Neuronal stem cell (in vitro differentiated cells): ENCODE measurements at regions not wholly inside any gene's neighbourhood (a gene's known extent, or its start where the extent isn't known, plus 50 kb on each side); places are given as distances from the start of the nearest gene placed in this dataset.

Experiments
- DNase-seq: peaks from one replicate; pipeline ENCODE4 v3.0.0-alpha.2; 2013; ENCODE audit warnings: low spot score
- H2AFZ ChIP-seq: one replicate; pipeline ENCODE4 v1.6.1; 2013; ENCODE audit warnings: mild to moderate bottlenecking, low read length, inconsistent platforms
- H2AK5ac ChIP-seq: 2 replicates; pipeline ENCODE4 v1.6.1; 2013; ENCODE audit warnings: low read depth, mild to moderate bottlenecking, inconsistent platforms, low read length, moderate library complexity, mixed read lengths
- H2BK120ac ChIP-seq: 2 replicates; pipeline ENCODE4 v1.6.1; 2013; ENCODE audit warnings: low read depth, mild to moderate bottlenecking, inconsistent platforms, low read length, moderate library complexity, mixed read lengths
- H2BK12ac ChIP-seq: one replicate; pipeline ENCODE4 v1.6.1; 2013; ENCODE audit warnings: low read length, inconsistent platforms
- H2BK15ac ChIP-seq: 2 replicates; pipeline ENCODE4 v1.6.1; 2013; ENCODE audit warnings: mild to moderate bottlenecking, low read length, inconsistent platforms, mixed read lengths
- H2BK5ac ChIP-seq: one replicate; pipeline ENCODE4 v1.6.1; 2013; ENCODE audit warnings: inconsistent platforms, mild to moderate bottlenecking, low read length, moderate library complexity
- H3K14ac ChIP-seq: one replicate; pipeline ENCODE4 v1.6.1; 2013; ENCODE audit warnings: low read length, inconsistent platforms
- H3K18ac ChIP-seq: 2 replicates; pipeline ENCODE4 v1.6.1; 2013; ENCODE audit warnings: low read length, inconsistent platforms
- H3K23ac ChIP-seq: 2 replicates; pipeline ENCODE4 v1.6.1; 2013; ENCODE audit warnings: low read depth, mild to moderate bottlenecking, mixed read lengths, low read length, inconsistent platforms; ENCODE audit not compliant: poor library complexity
- H3K27ac ChIP-seq: replicated peaks from 3 replicates; pipeline ENCODE4 v1.5.1; 2013; ENCODE audit warnings: low read length, inconsistent platforms
- H3K27me3 ChIP-seq, 3 experiments: 2 replicates each; pipeline ENCODE4 v1.6.1; 2013; ENCODE audit warnings: low read length in 3 of 3, mild to moderate bottlenecking in 2 of 3, inconsistent platforms in 1 of 3, low read depth in 1 of 3, mixed read lengths in 1 of 3, moderate library complexity in 1 of 3; ENCODE audit not compliant: control insufficient read depth in 3 of 3, insufficient read depth in 3 of 3
- H3K36me3 ChIP-seq, 2 donors: replicated peaks in 1 of 2; 2 replicates each; pipeline ENCODE4 v1.6.1; 2013; ENCODE audit warnings: low read length in 2 of 2; ENCODE audit not compliant: control insufficient read depth in 2 of 2, insufficient read depth in 2 of 2
- H3K4ac ChIP-seq: 2 replicates; pipeline ENCODE4 v1.6.1; 2013; ENCODE audit warnings: inconsistent platforms, mild to moderate bottlenecking, low read length, moderate library complexity
- H3K4me1 ChIP-seq, 2 donors: 1 replicate in 1 of 2; 2 replicates in 1 of 2; pipeline ENCODE4 v1.6.1; 2013; ENCODE audit warnings: low read length in 2 of 2, low read depth in 1 of 2; ENCODE audit not compliant: control insufficient read depth in 2 of 2, insufficient read depth in 1 of 2
- H3K4me2 ChIP-seq: one replicate; pipeline ENCODE4 v1.6.1; 2013; ENCODE audit warnings: mild to moderate bottlenecking, low read length, inconsistent platforms; ENCODE audit not compliant: insufficient read depth, poor library complexity, severe bottlenecking
- H3K4me3 ChIP-seq, 2 donors: 2 replicates each; pipeline ENCODE4 v1.5.1; 2013; ENCODE audit warnings: low read length in 2 of 2, mild to moderate bottlenecking in 2 of 2, inconsistent platforms in 1 of 2, moderate library complexity in 1 of 2
- H3K79me1 ChIP-seq: one replicate; pipeline ENCODE4 v1.6.1; 2013; ENCODE audit warnings: low read depth, mild to moderate bottlenecking, inconsistent platforms, low read length, moderate library complexity
- H3K9ac ChIP-seq: one replicate; pipeline ENCODE4 v1.6.1; 2013; ENCODE audit warnings: mild to moderate bottlenecking, low read depth, low read length, inconsistent platforms; ENCODE audit not compliant: poor library complexity
- H3K9me3 ChIP-seq, 2 donors: replicated peaks in 1 of 2; 2 replicates each; pipeline versions ENCODE3 to v1.6.1; 2013; ENCODE audit warnings: low read length in 2 of 2, mild to moderate bottlenecking in 2 of 2, inconsistent platforms in 1 of 2, low read depth in 1 of 2, mixed read lengths in 1 of 2, moderate library complexity in 1 of 2; ENCODE audit not compliant: control insufficient read depth in 2 of 2, insufficient read depth in 1 of 2
- H4K8ac ChIP-seq: one replicate; pipeline ENCODE4 v1.6.1; 2013; ENCODE audit warnings: low read depth, mild to moderate bottlenecking, inconsistent platforms, low read length, moderate library complexity
- H4K91ac ChIP-seq: one replicate; pipeline ENCODE4 v1.6.1; 2013; ENCODE audit warnings: low read length, low read depth, mild to moderate bottlenecking, inconsistent platforms; ENCODE audit not compliant: poor library complexity
- WGBS, 2 donors: extraction: QIAGEN DNeasy Blood & Tissue Kit; methylation state at CpG; one replicate each; pipeline ENCODE4 v1.1.7; 2013; ENCODE audit warnings: missing lambda C conversion rate in 2 of 2, mixed read lengths in 1 of 2; ENCODE audit not compliant: insufficient read length in 2 of 2, insufficient replicate concordance in 1 of 2; ENCODE audit errors: extremely low coverage in 2 of 2; 5-methylcytosine and 5-hydroxymethylcytosine counted together

DNA sequence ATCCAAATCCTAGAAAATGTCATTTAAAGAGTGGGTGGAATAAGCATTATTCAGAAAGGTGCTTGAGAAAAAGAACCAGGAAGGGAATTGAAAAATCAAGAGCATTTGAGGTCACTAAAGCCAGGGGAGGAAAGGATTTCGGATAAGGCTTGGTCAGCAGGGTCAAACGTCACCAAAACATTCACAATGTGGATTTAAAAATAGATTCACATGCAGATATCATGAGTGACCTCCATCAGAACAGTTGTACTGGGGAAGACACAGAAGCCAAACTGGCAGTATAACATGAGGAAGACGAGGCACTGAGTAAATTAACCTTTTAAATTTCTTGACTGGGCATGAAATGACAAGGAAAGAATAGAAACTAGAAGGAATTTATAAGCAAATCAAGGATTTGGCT, 175.1 kb upstream of the CCDC196 start:
- H3K18ac ChIP-seq: no peak overlapping the region
- no peak overlapping the region for H3K9ac ChIP-seq
- H3K4ac ChIP-seq: no peak overlapping the region
- no peaks in the 10 kb centered on the region for H3K36me3 ChIP-seq
- H4K91ac ChIP-seq: no peak overlapping the region
- no peak overlapping the region for H3K4me3 ChIP-seq
- no peak overlapping the region for H3K27ac ChIP-seq
- no peaks in the 10 kb centered on the region for H3K27me3 ChIP-seq
- H3K79me1 ChIP-seq: no peaks in the 10 kb centered on the region
- no peak overlapping the region for H3K14ac ChIP-seq
- no peak overlapping the region for H2BK5ac ChIP-seq
- H4K8ac ChIP-seq: no peak overlapping the region
- no peak overlapping the region for H2AFZ ChIP-seq
- H3K4me1 ChIP-seq: no peaks in the 10 kb centered on the region
- no peak overlapping the region for H2BK120ac ChIP-seq
- H3K4me2 ChIP-seq: no peak overlapping the region
- H3K23ac ChIP-seq: no peak overlapping the region
- H2AK5ac ChIP-seq: no peak overlapping the region
- no peak overlapping the region for H2BK12ac ChIP-seq
- peaks cover 0 to 2% of the 10 kb centered on the region in 2 donors for H3K9me3 ChIP-seq
- no CpG with 5 or more reads among the region's 3 CpGs for WGBS, 2 donors
- no peak for DNase-seq
- no peak overlapping the region for H2BK15ac ChIP-seq

- H3K4ac ChIP-seq: no peak overlapping the region
- no CpG with 5 or more reads among the region's 5 CpGs for WGBS, 2 donors
- H4K91ac ChIP-seq: no peak overlapping the region
- H3K27me3 ChIP-seq: no peaks in the 10 kb centered on the region
- H2AK5ac ChIP-seq: no peak overlapping the region
- no peak overlapping the region for H3K4me3 ChIP-seq
- H3K27ac ChIP-seq: no peak overlapping the region
- H3K79me1 ChIP-seq: no peaks in the 10 kb centered on the region
- no peak overlapping the region for H4K8ac ChIP-seq
- no peak overlapping the region for H2BK12ac ChIP-seq
- H2BK5ac ChIP-seq: no peak overlapping the region
- H2BK15ac ChIP-seq: no peak overlapping the region
- H3K4me2 ChIP-seq: no peak overlapping the region
- no peak overlapping the region for H3K23ac ChIP-seq
- DNase-seq: no peak
- H3K18ac ChIP-seq: no peak overlapping the region
- H3K4me1 ChIP-seq: no peaks in the 10 kb centered on the region
- H3K14ac ChIP-seq: no peak overlapping the region
- H3K36me3 ChIP-seq: no peaks in the 10 kb centered on the region
- H3K9ac ChIP-seq: no peak overlapping the region
- H2AFZ ChIP-seq: no peak overlapping the region
- no peak overlapping the region for H2BK120ac ChIP-seq
- peaks cover 0 to 2% of the 10 kb centered on the region in 2 donors for H3K9me3 ChIP-seq
Measured at GRCh38 chr14:66311990-66312389, 174.2 kb upstream of the CCDC196 start.

DNA sequence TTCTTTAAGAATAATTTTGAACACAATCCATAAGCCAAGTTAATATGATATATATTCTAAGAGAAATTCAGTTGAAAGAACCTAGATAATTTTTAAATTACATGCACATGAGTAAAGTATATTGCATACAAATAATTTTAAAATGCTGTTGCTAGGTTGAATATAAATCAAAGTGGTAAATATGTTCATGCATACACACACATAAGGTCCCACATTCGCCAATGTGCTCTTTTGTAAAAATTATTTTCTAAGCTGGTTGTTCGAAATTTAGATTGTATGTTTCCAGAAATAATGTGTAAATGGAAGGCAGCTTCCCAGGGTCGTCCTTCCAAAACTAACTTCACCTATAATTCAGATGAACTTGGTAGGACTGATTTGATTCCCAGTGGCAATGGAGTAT, 173.7 kb upstream of the CCDC196 start:
- H3K4me2 ChIP-seq: no peak overlapping the region
- no CpG with 5 or more reads among the region's 3 CpGs for WGBS, 2 donors
- H3K4ac ChIP-seq: no peak overlapping the region
- DNase-seq: no peak
- H2BK12ac ChIP-seq: no peak overlapping the region
- no peak overlapping the region for H3K23ac ChIP-seq
- no peak overlapping the region for H2BK120ac ChIP-seq
- no peak overlapping the region for H3K9ac ChIP-seq
- no peak overlapping the region for H2BK5ac ChIP-seq
- no peak overlapping the region for H2AFZ ChIP-seq
- H3K9me3 ChIP-seq: peaks cover 0 to 2% of the 10 kb centered on the region in 2 donors
- no peaks in the 10 kb centered on the region for H3K27me3 ChIP-seq
- no peak overlapping the region for H4K91ac ChIP-seq
- H3K14ac ChIP-seq: no peak overlapping the region
- no peak overlapping the region for H3K18ac ChIP-seq
- H3K36me3 ChIP-seq: no peaks in the 10 kb centered on the region
- H3K27ac ChIP-seq: no peak overlapping the region
- H3K4me1 ChIP-seq: no peaks in the 10 kb centered on the region
- H3K79me1 ChIP-seq: no peaks in the 10 kb centered on the region
- H4K8ac ChIP-seq: no peak overlapping the region
- H2BK15ac ChIP-seq: no peak overlapping the region
- no peak overlapping the region for H3K4me3 ChIP-seq
- H2AK5ac ChIP-seq: no peak overlapping the region

DNA sequence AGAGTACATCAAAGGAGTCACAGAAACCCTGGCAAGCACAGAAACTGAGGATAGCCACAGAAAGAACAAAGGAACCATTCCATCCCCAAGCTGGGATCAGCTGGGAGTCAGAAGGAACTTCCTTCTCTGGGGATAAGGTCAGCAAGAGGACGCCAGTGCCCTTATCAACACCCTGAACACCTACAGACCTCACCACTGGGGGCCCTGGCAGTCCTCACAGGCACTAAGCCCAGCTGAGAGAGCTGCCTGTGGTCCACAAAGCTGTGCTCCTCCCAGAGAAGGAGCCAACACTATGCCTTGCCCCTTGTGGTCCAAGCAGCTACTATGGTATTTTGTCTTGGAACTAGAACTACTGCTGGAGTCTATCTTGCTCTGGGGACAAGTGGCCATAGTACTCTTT, 171.1 kb upstream of the CCDC196 start:
- Histone ChIP-seq H3K36me3 (no peaks in the 10 kb centered on the region), H3K9me3 (peaks cover 2 to 5% of the 10 kb centered on the region in 2 donors), H2AK5ac (no peak overlapping the region), H4K91ac (no peak overlapping the region), H2AFZ (no peak overlapping the region), H3K79me1 (no peaks in the 10 kb centered on the region), H3K27ac (no peak overlapping the region), H3K9ac (no peak overlapping the region), H3K4ac (no peak overlapping the region), H2BK5ac (no peak overlapping the region), H4K8ac (no peak overlapping the region), H3K23ac (no peak overlapping the region), H3K4me1 (no peaks in the 10 kb centered on the region), H2BK120ac (no peak overlapping the region), H3K18ac (no peak overlapping the region), H3K4me3 (no peak overlapping the region), H3K14ac (no peak overlapping the region), H2BK12ac (no peak overlapping the region), H2BK15ac (no peak overlapping the region), H3K27me3 (no peaks in the 10 kb centered on the region), H3K4me2 (no peak overlapping the region)
- DNase-seq: no peak
- no CpG with 5 or more reads among the region's 1 CpG for WGBS, 2 donors
